AG09309 (cell line): ENCODE measurements at regions not wholly inside any gene's neighbourhood (a gene's known extent, or its start where the extent isn't known, plus 50 kb on each side); places are given as distances from the start of the nearest gene placed in this dataset.

Experiments
- DNase-seq: peaks from one replicate; pipeline ENCODE4 v3.0.0-alpha.2; 2010; ENCODE audit warnings: low read depth
- H3K4me3 ChIP-seq: 2 replicates; pipeline ENCODE4 v1.5.1; 2011; ENCODE audit warnings: mild to moderate bottlenecking, low read depth, low read length, moderate library complexity; ENCODE audit not compliant: control insufficient read depth
- CTCF ChIP-seq: IDR thresholded peaks from 2 replicates; pipeline ENCODE4 v1.5.1; 2011; ENCODE audit warnings: mild to moderate bottlenecking, low read depth, low read length, inconsistent platforms; ENCODE audit not compliant: insufficient read depth, control insufficient read depth; ENCODE audit errors: missing control alignments

- no peak for TF ChIP-seq CTCF
- H3K4me3 ChIP-seq = peak overlapping the region; percentile 32
- no peak for DNase-seq
These were observed 70.1 kb upstream of the CASZ1 start for GRCh38 chr1:10866321-10867093.

GRCh38 chr1:10867138-10867721 is 70.8 kb upstream of the CASZ1 start:
- DNase-seq = no peak
- H3K4me3 ChIP-seq = peak overlapping the region; percentile 44
- peak; percentile 37 for TF ChIP-seq CTCF

DNA sequence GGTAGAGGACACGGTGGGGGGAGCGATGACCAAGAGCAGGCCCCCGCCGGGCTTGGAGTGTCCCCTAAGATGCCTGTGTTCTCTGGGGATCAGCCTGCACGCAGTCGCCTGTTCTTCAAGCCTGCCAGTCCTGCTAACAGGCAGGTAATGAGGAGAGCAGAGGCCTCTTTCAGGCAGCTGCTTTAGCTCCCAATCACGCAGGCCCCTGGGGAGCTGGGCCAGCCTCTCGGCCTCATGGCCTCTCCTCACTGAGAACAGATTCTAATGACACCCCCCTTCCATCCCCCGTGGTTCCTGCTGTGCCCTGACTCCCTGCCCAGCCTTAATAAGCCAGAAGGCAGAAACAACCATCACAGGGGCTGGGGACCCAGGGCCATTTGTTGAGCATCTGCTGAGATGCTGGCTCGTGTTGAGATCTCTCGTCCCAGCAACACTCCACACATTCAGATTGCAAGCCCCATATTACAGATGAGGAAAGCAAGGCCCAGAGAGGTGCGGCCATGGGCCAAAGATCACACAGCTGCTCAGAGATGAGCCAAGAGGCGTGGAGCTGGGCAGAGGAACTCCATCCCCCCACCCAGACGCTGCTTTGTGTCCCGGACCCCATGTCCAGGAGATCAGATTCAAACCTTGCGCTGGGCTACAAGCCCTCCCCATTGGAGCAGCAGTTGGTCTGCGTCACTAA is 71.6 kb upstream of the CASZ1 start:
- DNase-seq = no peak
- TF ChIP-seq CTCF = no peak
- H3K4me3 ChIP-seq = no peak overlapping the region

GRCh38 chr1:10868599-10868965 is 72.1 kb upstream of the CASZ1 start:
- no peak for TF ChIP-seq CTCF
- no peak overlapping the region for H3K4me3 ChIP-seq
- DNase-seq = no peak

DNA sequence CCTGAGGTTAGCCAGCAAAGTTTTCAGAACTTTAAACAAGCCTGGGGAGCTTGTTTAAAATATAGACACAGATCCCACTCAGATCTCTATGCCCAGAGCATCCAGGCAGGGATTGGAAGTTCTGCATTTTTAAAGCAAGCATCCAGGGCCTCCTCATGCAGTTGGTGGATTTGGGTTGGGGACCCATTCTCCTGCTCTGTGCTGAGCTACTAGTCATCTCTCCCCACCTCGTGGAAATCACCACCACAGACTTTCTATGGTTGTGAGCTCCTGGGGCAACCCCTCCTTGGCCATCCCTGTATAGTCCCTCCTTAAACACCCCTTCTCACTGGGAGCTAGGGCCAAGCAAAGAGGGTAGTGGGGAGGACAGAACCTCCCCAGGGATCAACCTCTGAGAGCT is 73.5 kb upstream of the CASZ1 start:
- no peak for TF ChIP-seq CTCF
- DNase-seq = no peak
- H3K4me3 ChIP-seq = no peak overlapping the region

- H3K4me3 ChIP-seq = no peak overlapping the region
- TF ChIP-seq CTCF = no peak
- no peak for DNase-seq
These were observed 74.1 kb upstream of the CASZ1 start for GRCh38 chr1:10870493-10871096.
